Left lung (tissue), 4 donors: ENCODE measurements at regions not wholly inside any gene's neighbourhood (a gene's known extent, or its start where the extent isn't known, plus 50 kb on each side); places are given as distances from the start of the nearest gene placed in this dataset.

Experiments used
- ATAC-seq: fragments of 200-7000 bp; cut with Tn5 transposase; one replicate; pipeline ENCODE4 v1.9.1; 2020; ENCODE audit warnings: moderate library complexity
- DNase-seq, 4 donors: peaks; one replicate each; pipeline ENCODE4 v3.0.0-alpha.2; 2013 to 2020
- H3K27ac ChIP-seq, 2 donors: fragments of 200-600 bp; sonication (generic) in 1 of 2; one replicate each; pipeline versions ENCODE4 v1.5.0 to v1.8.0; 2020 to 2021
- H3K27me3 ChIP-seq, 2 donors: fragments of 200-600 bp; sonication (generic) in 1 of 2; one replicate each; pipeline versions ENCODE4 v1.5.0 to v1.8.0; 2020 to 2021
- H3K36me3 ChIP-seq, 2 donors: fragments of 200-600 bp; sonication (generic) in 1 of 2; one replicate each; pipeline versions ENCODE4 v1.5.0 to v1.8.0; 2020 to 2021
- H3K4me1 ChIP-seq, 2 donors: fragments of 200-600 bp; one replicate each; pipeline ENCODE4 v1.8.0; 2021
- H3K4me3 ChIP-seq, 2 donors: fragments of 200-600 bp; sonication (generic) in 1 of 2; one replicate each; pipeline versions ENCODE4 v1.5.0 to v1.8.0; 2020 to 2021; ENCODE audit warnings: mild to moderate bottlenecking in 1 of 2
- H3K9me3 ChIP-seq, 2 donors: fragments of 200-600 bp; sonication (generic) in 1 of 2; one replicate each; pipeline versions ENCODE4 v1.5.0 to v1.8.0; 2020 to 2021
- intact Hi-C, 2 donors: fragments of 100-400 bp; cut with DNase I; formaldehyde crosslinking; loops; one replicate each; pipeline versions ENCODE4 v1.11.2 to v1.14.2; 2022
- TF ChIP-seq, protein P1 (sequence below), 2 donors: fragments of 200-600 bp; sonication (generic) in 1 of 2; IDR thresholded peaks; one replicate each; pipeline versions ENCODE4 v1.5.0 to v1.8.0; 2021; ENCODE audit warnings: antibody characterized with exemption in 2 of 2
- donor health status: DM: no; HTN: yes; CAD: no.
- donor health status: DM: no; HTN: no; CAD: no.

DNA sequence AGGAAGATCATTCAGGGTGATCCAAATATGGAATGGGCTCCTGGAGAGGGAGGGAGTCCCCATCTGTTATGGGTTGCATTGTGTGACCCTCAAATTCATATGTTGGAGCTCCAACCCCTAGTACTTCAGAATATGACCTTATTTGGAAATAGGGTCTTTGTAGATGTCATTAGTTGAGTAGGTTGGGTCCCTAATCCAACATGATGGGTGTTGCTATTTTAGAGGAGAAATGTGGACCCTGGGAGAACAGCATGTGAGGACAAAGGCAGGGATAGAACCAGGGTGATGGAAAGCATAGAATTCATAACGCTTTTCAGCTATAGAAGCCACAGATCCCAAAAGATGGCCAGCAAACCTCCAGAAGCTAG lies 91.5 kb upstream of the SMNDC1 start:
- TF ChIP-seq, protein P1, sequence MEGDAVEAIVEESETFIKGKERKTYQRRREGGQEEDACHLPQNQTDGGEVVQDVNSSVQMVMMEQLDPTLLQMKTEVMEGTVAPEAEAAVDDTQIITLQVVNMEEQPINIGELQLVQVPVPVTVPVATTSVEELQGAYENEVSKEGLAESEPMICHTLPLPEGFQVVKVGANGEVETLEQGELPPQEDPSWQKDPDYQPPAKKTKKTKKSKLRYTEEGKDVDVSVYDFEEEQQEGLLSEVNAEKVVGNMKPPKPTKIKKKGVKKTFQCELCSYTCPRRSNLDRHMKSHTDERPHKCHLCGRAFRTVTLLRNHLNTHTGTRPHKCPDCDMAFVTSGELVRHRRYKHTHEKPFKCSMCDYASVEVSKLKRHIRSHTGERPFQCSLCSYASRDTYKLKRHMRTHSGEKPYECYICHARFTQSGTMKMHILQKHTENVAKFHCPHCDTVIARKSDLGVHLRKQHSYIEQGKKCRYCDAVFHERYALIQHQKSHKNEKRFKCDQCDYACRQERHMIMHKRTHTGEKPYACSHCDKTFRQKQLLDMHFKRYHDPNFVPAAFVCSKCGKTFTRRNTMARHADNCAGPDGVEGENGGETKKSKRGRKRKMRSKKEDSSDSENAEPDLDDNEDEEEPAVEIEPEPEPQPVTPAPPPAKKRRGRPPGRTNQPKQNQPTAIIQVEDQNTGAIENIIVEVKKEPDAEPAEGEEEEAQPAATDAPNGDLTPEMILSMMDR (IDR thresholded peaks at IDR 0.05) = no peak
- DNase-seq (no peak), ATAC-seq (no peak)
- H3K27ac ChIP-seq = peak overlapping the region in 1 of 2 donors; percentile 48
- no peaks in the 10 kb centered on the region for H3K36me3 ChIP-seq
- intact Hi-C loops = no loop called here
- H3K9me3 ChIP-seq = no peaks in the 10 kb centered on the region
- no peak overlapping the region for H3K4me3 ChIP-seq
- H3K4me1 ChIP-seq = peaks cover 7 to 37% of the 10 kb centered on the region in 2 donors
- H3K27me3 ChIP-seq = no peaks in the 10 kb centered on the region

DNA sequence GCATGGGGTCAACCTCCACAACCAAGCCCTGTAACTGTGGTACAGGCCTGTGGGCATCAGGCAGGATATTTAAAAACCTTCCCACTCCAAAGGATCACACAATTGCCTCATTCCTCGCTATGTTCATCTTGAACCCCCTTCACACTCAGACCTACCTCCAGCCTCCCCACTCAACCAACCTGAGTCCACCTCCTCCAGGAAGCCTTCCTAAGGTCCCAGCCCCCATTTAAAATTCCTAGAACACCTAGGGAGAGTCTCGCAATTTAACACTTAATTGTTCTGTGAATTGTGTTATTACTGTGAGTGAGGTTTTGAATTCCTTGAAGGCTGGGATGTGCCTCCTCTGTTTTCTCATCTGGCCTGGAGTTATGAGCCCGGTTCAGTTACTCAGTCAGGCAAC lies 93.1 kb upstream of the SMNDC1 start:
- H3K36me3 ChIP-seq = no peaks in the 10 kb centered on the region
- H3K9me3 ChIP-seq = no peaks in the 10 kb centered on the region
- TF ChIP-seq, protein P1 (IDR thresholded peaks at IDR 0.05) = no peak
- ATAC-seq = no peak
- H3K27me3 ChIP-seq = no peaks in the 10 kb centered on the region
- intact Hi-C loops = no loop called here
- DNase-seq = no peak
- peaks cover 4 to 30% of the 10 kb centered on the region in 2 donors for H3K4me1 ChIP-seq
- H3K4me3 ChIP-seq = no peak overlapping the region
- H3K27ac ChIP-seq = peak overlapping the region in 1 of 2 donors; percentile 73

DNA sequence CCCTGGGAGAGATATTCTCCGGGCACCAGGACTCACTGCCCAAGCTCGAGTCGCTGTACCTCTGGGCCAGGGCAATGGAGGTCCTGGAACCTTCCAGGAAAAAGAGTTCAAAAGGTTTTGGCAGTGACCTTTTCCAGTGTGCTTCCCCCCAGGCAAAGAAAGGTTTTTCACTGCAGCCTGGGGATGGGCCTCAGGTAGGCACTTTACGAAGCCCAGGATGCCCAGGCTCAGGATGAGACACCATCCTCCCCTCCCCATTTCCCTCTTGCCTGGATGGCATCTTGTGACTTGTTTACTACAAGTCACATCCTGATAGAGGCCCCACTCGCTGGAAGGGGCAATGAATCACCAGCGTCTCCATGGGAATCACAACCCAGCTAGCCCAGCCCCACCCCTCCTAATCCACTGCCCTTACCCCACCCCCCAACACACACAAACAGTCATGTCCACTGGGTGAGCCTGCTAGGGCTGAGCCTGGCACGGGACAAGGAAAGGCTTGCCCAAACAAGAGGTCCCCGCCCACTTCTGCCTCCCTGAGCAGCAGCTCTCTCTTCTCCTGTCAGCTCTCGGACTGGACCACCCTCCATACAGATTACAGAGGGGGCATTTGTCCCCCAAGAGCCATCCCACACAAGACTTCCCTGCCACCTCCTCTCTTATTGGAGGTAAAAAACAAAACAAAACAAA lies 93.8 kb upstream of the SMNDC1 start:
- TF ChIP-seq, protein P1 (IDR thresholded peaks at IDR 0.05) = no peak
- peak in 2 of 4 donors; percentile 24 to 74 for DNase-seq
- H3K9me3 ChIP-seq = no peaks in the 10 kb centered on the region
- H3K4me3 ChIP-seq = no peak overlapping the region
- no peaks in the 10 kb centered on the region for H3K36me3 ChIP-seq
- ATAC-seq = peak; percentile 76
- intact Hi-C loops = no loop called here
- peak overlapping the region; percentile 19 to 73 for H3K27ac ChIP-seq
- peaks cover 0 to 23% of the 10 kb centered on the region in 2 donors for H3K4me1 ChIP-seq
- no peaks in the 10 kb centered on the region for H3K27me3 ChIP-seq

DNA sequence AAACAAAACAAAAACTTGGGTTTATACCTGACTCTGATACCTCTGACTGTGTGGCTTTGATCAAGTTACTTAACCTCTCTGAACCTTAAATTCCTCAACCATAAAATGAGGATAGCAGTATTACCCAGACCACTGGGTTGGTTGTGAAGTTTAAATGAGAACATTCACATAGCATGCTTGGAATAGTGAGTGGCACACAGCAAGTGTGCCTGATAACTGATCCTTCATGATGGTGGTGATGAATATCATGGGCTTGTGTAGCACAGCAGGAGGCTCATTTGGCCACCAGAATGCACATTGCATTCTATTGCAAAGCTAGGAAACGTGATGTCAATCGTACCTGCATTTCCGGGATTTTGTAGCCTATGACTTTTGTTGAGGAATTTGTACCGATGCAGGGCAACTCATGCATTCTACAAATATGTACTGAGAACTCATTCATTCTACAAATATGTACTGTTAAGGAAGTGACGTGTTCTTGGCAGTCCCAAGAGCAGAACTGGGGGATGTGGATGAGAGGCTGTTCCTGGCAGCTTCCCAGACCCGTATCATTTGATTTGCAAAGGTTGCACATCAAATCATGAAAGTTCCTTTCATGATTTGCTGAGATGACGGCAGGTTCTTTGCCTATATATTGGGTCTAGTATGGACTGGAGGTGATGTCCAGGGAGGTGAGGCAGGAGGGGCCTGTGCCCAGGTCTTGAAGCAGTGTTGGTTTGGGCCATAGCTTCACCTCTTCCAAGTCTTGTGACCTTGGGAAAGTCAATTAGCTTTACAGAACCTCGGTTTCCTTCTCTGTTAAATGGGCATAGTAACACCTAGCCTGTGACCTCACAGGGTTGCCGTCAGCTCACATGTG lies 94.6 kb upstream of the SMNDC1 start:
- H3K36me3 ChIP-seq = no peaks in the 10 kb centered on the region
- H3K9me3 ChIP-seq = no peaks in the 10 kb centered on the region
- H3K27ac ChIP-seq = peak overlapping the region; percentile 19 to 73
- intact Hi-C loops = no loop called here
- no peaks in the 10 kb centered on the region for H3K27me3 ChIP-seq
- ATAC-seq (peak; percentile 39), DNase-seq (peak in 1 of 4 donors; percentile 61)
- TF ChIP-seq, protein P1 (IDR thresholded peaks at IDR 0.05) = no peak
- peaks cover 0 to 22% of the 10 kb centered on the region in 2 donors for H3K4me1 ChIP-seq
- no peak overlapping the region for H3K4me3 ChIP-seq
